ENCODE measurements at regions not wholly inside any gene's neighbourhood (a gene's known extent, or its start where the extent isn't known, plus 50 kb on each side); places are given as distances from the start of the nearest gene placed in this dataset.

- Histone ChIP-seq H3K4me1 (ENCODE audit: insufficient read depth) (no peaks in the 10 kb centered on the region), H3K36me3 (no peaks in the 10 kb centered on the region), H3K27me3 (no peaks in the 10 kb centered on the region), H3K9me3 (no peaks in the 10 kb centered on the region), H3K4me3 (no peak overlapping the region), H3K27ac (no peak overlapping the region)
- intact Hi-C loops (cut with DNase I) = no loop called here
- WGBS, 3 donors = 49 to 59% (median 49%) methylated on average over 34 of the region's 34 CpGs
- no peak for DNase-seq
- no peak for TF ChIP-seq CTCF (IDR thresholded peaks at IDR 0.05)
- TF ChIP-seq POLR2A (IDR thresholded peaks at IDR 0.05) = no peak
- TF ChIP-seq EP300 (IDR thresholded peaks at IDR 0.05) = no peak
Measured at GRCh38 chr20:56957737-56958553, 308.5 kb downstream of the BMP7 start.

- Histone ChIP-seq H3K4me1 (ENCODE audit: insufficient read depth) (no peaks in the 10 kb centered on the region), H3K36me3 (no peaks in the 10 kb centered on the region), H3K27ac (no peak overlapping the region), H3K9me3 (no peaks in the 10 kb centered on the region), H3K27me3 (no peaks in the 10 kb centered on the region), H3K4me3 (no peak overlapping the region)
- intact Hi-C loops (cut with DNase I) = no loop called here
- DNase-seq = no peak
- 19 to 31% (median 22%) methylated on average over 2 of the region's 2 CpGs for WGBS, 3 donors
- TF ChIP-seq POLR2A (IDR thresholded peaks at IDR 0.05) (no peak), CTCF (IDR thresholded peaks at IDR 0.05) (no peak), EP300 (IDR thresholded peaks at IDR 0.05) (no peak)
Measured at GRCh38 chr20:56964901-56965300, 301.5 kb downstream of the BMP7 start.

- intact Hi-C loops (cut with DNase I) = no loop called here
- TF ChIP-seq EP300 (IDR thresholded peaks at IDR 0.05) = no peak
- Histone ChIP-seq H3K4me1 (ENCODE audit: insufficient read depth) (no peaks in the 10 kb centered on the region), H3K27ac (no peak overlapping the region), H3K4me3 (no peak overlapping the region), H3K9me3 (no peaks in the 10 kb centered on the region), H3K36me3 (no peaks in the 10 kb centered on the region), H3K27me3 (no peaks in the 10 kb centered on the region)
- no peak for DNase-seq
- WGBS, 3 donors = 42 to 47% (median 45%) methylated on average over 12 of the region's 12 CpGs
Measured at GRCh38 chr20:56967916-56968315, 298.5 kb downstream of the BMP7 start.

- WGBS, 3 donors = 29 to 34% (median 31%) methylated on average over 12 of the region's 12 CpGs
- intact Hi-C loops (cut with DNase I) = no loop called here
- TF ChIP-seq CTCF (IDR thresholded peaks at IDR 0.05) (no peak), POLR2A (IDR thresholded peaks at IDR 0.05) (no peak), EP300 (IDR thresholded peaks at IDR 0.05) (no peak)
Measured at GRCh38 chr20:56968376-56969048, 297.9 kb downstream of the BMP7 start.

More at GRCh38 chr20:56968376-56969048, 297.9 kb downstream of the BMP7 start:
- no peaks in the 10 kb centered on the region for H3K9me3 ChIP-seq
- no peak overlapping the region for H3K4me3 ChIP-seq
- H3K27me3 ChIP-seq = no peaks in the 10 kb centered on the region
- no peak overlapping the region for H3K27ac ChIP-seq
- DNase-seq = no peak
- H3K36me3 ChIP-seq = no peaks in the 10 kb centered on the region
- H3K4me1 ChIP-seq (ENCODE audit: insufficient read depth) = no peaks in the 10 kb centered on the region
